Activated CD4-positive, CD25-positive, alpha-beta regulatory T cell (primary cell): ENCODE measurements at regions not wholly inside any gene's neighbourhood (a gene's known extent, or its start where the extent isn't known, plus 50 kb on each side); places are given as distances from the start of the nearest gene placed in this dataset.

Source experiments
- DNase-seq, 4 experiments: peaks; one replicate each; lab custom pipeline; 2025; lab: John Stamatoyannopoulos, UW

DNA sequence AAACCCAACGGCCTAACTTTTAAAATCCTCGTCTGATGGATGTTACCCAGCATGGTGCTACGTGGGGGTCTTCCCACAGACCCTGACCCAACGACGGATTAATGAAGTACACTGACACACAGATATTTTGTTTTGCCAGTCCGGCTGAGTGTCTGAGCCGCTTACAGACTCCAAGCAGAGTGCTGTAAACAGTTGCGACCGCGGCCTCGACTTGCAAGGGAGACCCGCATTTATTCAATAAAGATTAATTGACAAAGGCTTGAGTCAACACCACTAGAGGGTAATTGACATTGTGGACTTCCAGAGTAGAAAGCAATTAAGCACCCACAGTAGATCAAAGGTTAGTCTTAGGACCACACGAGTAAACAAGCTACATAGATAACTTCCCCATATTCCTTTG lies 1042.4 kb downstream of the AACS start:
- DNase-seq: no peak

DNA sequence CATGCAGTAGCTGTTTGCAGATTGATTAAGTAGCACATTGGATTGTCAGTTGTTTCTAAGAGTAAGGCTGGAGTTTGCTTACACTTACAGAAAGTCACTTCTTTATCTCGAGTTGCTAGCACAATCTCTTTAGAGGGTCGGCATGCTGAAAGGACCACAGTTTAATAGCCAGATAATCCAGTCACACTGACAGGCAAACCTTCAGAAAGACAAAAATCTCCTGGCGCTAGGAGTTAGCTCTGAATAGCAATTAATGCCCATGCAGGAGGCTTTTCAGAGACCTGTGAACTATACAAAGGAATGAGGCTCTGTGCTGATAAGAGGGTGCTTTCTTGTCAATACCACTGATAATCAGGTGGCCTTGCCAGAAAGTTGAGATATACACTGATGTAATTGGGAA lies 1043.0 kb downstream of the AACS start:
- no peak for DNase-seq

DNA sequence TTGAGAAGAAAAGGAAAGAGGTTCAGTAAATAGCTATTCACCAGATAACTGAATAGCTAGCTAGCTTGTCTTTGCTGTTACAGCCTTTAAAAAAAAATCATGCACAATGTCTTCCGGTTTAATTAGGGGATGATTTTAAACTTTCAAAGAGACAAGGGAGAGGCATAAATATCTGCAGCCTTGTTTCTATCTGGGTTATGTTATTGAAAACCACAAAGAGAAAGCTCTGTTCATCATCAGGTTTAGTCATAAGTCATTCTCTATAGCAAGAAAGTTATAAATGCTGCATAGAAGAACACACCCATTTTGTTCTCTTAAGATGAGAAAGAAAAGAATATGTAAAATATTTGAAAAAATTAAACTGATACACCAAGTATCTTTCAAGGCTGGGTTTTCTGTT lies 1046.9 kb downstream of the AACS start:
- DNase-seq: no peak

DNA sequence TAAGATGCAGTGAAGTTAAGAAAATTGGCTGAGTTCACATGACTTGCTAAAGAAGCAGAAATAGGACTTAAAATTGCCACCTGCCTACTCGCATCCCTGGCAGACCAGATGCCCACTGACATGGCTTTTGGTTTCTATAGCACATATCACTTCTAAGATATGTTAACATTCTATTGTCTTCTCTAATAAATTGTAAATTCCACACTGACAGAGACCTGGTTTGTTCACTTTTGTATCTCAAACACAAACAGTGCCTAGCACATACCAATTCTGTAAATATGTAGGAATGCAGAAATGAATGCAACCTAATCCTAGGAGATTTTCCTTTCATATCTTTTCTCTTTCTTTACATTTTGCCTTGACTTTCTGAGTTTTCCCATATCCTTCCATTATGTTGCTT lies 1047.6 kb downstream of the AACS start:
- no peak for DNase-seq

DNA sequence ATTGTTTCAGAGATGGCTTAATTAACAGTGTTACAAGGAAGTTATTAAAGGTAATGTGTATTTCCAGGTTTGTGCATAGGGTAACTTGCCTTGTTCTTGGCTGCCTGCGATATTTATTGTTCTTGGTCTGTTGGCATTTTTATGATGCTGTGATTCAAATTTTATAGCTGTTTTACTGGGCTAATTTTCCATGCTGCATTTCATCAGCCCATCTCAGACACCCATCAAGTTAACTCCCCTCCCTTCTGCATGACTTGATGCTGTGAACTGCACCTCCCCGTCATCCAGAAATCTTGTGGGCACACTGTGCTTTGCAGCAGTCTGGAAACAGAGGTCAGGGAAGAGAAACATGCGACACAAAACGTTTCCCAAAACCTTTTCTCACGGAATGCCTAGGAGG lies 1049.2 kb downstream of the AACS start:
- no peak for DNase-seq

DNA sequence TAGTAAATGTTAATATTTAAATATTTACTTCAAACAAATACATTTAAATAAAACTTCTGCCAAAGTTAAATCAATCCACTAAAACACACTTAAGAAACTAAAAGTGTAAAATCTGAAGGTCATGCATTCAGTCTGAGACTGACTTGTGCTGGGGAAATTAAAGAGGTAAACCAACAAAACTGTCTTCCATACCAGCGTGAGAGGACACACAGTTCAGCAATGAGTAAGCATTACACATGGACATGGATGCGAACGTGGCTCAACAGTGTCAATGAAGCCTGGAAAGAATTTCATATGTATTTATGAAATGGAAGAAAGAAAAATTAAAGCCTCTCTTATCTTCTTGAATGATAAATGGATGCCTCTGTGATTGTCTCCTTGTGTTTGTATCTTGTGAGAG lies 1052.3 kb downstream of the AACS start:
- no peak for DNase-seq

DNA sequence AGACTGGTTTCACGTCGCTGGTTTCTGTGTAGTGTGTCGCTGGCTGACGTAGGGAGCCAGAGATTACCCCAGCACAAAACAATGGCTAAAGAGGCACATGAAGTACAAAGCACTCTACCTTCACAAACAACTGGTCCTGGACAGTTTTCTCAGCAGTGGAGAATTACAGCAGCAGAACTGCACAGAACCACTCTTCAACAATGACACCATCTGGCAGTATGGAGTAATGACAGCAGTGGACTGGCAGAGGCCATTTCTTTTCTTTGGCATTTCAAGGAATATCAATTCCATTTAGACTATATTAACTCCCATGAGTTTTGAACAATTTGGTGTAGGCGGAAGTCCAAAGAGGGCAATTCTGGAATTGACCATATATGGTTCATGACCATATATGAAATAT lies 1074.1 kb downstream of the AACS start:
- DNase-seq: no peak

DNA sequence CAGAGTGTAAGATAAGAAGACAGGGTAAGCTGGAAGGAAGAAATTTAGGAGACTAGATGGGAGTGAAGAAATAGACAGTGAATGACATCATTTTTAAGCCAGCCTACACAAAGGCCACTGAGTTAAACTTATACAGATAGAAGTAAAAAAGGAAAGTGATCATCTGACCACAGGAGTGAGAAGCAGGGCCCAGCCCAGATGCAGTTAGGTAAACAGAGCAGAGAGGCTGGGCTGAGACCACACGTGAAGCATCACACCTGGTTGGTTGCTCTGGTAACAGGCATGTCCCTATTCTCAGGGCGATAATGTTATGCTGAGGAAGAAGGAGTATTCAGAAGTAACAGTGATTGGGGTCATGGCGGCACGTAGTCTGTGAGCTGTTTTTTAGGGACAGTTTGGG lies 1079.4 kb downstream of the AACS start:
- DNase-seq: no peak

DNA sequence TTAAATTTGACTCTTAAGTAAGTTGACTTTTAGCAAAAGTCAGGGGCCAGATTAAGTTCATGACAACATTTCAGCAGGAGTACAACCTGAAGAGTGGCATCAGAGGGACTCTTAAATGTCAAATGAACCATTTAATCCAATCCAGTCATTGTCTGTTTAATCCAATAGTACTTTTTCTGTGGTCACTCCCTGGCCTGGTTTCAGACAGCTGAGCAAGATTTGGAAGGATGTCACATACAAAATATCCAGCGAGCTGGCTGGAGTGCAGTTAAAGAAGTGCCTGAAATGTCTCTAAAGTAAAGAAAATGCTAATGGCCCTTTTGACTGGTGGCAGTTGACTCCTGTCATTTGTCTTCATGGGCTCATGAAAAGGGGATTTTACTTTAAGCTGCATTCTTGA lies 1082.1 kb downstream of the AACS start:
- DNase-seq: no peak

DNA sequence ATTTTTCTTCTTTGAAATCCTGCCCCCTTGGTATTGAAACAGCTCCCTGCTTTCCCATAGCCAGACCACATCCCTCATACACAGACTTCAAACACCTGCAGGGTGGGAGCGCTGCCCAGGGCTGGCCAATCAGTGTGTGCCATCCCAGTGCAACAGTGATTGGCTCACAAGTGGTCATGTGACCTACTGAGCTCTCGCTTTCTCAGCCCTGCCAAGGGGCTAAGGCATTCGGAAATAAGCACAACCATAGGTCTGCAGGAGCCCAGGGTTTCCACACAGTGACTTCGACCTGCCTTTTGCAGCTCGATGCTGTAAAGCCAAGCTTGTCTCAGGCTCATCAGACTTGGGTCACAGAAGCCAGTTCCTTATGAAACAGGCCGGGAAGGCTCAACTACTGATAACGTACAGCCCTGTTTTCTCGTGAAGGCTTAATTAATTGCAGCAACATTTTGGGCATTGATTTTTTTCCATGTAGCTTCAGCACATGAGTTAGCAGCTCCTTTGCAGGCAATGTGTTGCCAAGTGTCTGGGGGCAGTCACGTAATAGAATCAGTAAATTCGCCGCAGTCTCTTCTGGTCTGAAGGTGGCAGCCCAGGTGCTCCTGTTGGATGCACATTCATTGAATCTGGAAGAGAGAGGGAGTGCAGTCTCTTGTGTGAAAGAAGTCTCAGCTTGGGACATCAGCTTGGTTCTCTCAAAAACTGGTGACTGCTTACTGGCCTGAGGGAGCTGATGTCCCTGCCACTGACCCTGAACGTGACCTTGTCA lies 1091.8 kb downstream of the AACS start:
- no peak for DNase-seq

DNA sequence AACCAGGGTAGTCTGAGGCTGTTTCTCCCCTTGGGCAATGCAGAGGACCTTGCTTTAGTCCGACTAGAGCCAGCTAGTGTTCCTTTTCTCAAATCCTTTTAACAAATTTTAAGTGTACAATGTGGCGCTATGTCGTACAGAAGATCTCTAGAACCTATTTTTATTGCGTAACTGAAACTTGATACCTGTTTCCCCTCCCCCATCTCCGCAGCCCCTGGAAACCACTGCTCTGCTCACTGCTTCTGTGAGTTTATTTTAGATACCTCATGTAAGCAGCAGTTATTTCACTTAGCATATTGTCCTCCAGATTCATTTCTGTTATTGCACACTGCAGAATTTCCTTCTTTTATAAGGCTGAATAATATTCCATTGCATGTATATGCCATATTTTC lies 1092.3 kb downstream of the AACS start:
- DNase-seq: no peak

DNA sequence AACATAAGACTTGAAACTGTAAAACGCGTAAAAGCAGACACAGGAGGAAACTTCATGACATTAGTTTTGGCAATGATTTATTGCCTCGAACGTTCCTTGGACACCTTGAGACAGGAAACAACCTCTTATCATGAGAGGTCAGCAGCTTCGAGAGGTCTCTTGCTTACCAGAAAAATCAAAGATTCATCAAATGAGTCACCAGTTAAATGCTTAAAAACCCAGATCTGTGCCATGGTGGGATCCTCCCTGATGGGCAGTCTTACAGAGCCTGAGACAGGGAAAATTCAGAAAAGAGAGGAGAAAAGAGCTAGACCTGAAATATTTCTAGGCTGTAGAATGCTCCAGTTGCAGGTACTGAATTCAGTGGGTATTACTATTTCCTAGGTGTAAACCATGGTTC lies 1093.9 kb downstream of the AACS start:
- DNase-seq: no peak

DNA sequence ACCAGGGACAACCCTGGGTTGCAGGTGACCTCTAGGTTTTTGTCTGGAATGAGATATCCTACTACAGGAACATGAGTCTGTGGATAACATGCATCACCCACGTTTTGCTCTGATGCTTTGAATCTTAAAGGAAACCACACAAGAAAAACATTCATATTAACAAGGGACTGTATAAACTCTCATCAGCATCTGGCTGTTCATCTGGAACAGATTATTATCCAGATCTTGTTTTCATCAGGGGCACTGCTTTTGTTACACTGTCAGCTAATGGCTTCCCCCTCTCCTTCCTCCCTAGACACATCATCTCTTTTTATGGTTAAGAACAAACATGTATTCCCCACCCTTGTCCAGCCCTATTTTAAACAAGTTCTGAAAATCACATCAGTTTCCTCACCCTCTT lies 1095.7 kb downstream of the AACS start:
- DNase-seq: no peak

DNA sequence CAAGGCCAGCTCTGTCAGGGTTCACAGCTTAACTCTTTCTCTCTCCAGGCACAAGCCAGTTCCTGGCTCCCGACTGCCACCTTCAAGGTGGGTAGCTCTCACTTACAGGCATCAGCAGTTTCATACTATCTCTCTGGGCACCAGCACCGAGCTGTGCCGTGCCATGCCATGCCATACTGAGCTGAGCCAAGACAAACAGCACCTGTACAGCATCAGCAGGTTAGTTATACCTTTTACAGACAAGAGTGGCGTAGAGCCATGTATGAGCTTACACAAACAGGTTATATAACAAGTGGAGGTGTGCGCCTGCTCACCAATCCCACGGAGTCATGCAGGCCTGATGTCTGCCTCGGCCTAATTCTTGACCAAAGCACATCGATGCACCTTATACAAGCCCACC lies 1098.7 kb downstream of the AACS start:
- no peak for DNase-seq

DNA sequence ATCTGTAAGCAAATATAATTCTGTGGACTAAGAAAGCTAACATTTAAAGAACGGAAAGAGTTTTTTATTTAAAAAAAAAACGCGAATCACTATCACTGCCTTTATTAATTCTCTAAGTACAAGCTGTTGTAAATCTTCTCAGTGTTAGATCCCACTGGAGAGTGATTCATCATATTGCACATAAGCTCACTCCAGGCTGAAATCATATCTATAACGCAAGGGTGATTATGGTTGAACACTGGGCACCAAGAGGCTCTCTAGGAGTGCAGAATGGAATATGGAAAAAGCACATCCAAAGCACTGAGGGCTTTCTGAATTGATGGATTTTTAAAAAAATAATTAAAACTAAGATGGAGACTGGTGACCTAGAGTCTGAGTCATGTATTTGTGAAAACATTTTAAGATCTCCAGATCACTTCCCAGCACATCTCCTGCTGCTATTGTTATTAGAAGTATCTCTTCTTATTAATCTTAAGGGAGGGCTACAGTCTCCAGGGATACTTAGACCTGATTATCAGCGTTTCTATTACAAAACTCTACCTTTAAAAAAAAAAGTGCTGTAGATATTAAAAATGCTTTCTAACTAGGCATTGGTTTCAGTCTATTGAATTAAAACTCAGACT lies 1106.8 kb downstream of the AACS start:
- DNase-seq: no peak

DNA sequence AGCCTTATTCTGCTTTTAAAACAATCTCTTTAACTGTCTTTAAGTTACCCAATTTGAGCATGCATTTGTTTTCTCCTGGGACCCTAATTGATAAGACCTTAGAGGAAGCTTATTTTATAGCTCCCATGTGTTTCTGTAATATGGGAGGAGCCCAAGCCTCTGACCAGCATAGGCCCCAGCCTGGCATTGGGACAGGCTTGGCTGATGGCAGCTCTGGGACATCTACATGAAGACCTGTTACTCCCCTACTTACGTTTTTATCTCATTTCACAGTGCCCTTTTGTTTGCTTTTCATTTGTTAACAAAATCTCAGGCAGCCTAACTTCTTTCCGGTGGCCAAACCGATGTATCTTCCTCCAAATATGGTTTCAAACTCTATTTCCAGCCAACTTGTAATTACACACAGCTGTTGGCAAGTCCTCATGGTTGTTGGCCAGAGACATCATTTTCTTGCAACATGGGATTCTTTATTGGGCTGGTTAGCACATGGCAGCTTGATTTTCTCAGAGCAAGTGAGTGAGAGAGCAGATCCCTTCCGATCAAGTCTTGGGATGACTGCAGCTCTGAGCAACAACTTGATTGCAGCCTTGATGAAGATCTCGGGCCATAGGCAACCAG lies 1117.5 kb downstream of the AACS start:
- DNase-seq: no peak

DNA sequence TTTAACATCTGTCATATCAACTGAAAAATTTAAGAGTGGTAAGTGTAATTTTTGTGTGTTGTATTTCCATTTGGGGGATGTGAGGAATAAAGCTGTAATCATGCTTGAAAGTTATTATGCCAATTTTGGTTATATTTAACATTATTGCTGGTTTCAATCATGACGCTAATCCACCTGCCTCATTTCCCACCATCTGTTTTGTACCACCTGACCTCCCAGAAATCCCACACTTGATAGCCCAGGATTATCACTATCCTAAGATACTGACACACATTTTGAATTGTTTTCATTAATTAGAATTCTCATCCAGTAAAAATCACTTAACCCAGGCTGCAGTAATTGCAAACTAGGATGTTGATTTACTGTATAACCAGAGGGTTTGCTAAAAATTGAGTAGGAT lies 1119.8 kb downstream of the AACS start:
- DNase-seq: no peak

DNA sequence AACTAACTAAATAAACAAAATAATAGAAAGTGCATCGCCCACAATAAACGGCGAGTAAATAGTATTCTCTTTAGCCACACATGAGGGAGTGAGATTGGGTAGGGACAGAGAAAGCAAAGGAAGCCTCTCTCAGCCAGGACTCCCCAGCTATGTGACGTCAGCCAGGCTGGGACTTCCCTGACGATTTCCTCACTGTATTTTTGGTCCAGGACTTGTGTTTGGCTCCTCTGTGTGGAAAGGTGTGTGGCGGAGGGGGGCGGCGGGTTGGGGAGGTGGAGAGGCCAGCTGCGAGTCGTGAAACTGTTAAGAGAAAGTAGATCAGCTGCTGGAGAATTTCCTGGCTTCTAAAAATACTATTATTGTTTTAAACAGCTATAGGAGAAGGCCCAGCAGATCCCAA lies 1124.6 kb downstream of the AACS start:
- DNase-seq: no peak

DNA sequence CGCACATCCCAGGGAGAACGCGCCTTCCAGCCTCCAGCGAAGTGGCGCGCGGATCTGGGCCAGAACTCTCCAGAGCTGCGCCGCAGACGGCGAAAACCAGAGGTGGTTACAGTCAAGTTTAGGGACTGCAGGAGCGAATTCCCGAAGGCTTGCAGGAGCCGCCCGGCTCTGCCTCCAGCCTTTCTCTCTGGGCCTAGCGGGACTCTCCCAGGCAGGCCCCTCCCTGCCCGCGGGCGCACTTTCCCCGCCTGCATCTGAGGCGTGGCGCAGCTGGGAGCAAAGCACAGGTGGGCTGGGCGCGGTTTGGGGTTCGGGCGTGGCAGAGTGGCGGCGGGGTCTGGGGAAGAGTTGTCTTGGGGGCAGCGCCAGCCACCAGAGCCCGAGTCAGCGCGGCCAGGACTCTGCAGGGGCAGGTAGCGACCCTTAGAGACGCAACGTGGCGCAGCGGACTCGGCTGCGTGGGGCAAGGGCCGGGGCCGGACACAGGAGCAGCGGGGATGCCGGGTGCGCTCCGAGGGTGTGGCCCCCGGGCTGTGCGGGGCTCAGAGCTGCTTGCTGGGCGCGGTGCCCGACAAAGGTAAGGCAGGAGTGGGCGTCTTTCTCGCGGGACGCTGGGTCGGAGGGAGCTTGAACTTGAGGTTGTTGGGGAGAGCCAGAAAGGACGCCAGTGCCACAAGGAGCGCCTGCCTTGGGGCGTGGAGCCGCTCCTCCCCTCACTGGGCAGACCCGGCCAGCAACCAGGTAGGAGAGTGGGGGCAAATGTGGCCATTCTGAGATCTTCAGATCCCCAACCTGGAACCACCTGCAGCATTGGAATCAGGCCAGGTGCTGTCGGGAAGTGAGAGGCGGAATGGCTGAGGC lies 1126.0 kb downstream of the AACS start:
- no peak for DNase-seq

DNA sequence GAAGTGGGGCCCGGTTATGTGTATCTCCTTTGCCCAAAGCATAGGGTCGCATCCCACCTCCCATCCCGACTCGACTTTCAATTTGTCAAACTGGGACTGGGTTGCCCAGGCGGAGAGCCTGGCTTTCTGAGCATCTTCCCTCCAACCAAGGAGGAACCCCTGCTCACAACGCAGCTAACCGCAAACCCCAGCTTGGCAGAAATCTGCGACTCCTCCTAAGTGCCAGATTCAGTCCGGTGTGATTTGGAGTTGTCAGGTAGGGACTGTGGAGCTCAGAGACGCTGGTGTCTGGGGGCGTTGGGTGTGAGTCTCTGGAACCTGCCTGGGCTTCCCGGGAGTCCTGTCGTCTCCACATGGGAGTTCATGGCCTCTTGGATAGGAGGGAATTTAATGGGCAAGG lies 1126.7 kb downstream of the AACS start:
- no peak for DNase-seq

DNA sequence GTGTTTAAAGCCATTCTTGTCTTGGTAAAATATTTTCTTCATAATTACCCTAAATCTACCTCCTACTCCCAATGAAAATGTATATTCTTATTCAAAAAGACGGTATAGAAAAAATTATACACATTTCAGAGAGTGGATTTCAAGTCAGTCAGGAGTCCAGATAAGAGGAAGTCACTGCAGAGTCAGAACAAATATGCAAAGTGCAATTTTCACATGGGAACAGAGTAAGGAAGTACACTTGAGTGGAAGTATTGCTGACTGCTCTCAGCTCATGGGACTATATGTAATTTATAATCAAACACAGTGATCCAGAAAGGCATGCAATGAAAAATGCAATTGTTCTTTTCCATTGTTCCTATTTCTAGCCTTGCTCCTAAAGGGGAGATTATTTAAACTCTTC lies 1128.0 kb downstream of the AACS start:
- DNase-seq: no peak

DNA sequence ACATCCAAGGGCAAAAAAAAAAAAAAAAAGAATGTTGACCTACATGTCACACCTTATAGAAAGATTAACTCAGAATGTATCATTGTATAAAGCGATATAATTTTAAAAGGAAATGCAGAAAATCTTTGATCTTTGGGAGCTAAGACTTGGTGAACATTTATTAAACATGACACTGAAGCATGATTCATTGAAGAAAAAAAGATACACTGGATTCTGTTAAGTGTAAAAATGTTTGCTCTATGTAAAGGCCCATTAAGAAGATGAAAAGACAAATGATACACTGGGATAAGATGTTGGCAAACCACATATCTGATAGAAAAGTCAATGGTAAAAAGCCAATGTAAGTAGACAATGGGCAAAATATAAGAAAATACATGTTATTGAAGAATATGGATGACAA lies 1131.0 kb downstream of the AACS start:
- DNase-seq: no peak

DNA sequence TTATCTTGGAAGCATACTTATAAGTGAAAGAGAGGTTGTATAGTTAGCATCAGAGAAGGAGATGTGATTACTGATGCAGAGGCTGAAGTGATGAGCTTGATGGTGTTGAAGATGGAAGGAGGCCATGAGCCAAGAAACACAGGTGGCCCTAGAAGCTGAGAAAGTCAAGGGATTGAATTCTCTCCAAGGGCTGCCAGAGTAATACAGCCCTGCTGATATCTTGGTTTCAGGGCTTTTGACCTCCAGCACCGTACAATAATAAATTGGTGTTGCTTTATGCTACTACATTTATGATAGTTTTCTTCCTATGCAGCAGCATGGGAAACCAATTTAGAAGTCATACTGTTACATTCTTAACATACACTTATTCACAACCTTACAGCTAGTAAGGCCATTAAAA lies 1133.3 kb downstream of the AACS start:
- no peak for DNase-seq
